IMR-90 (cell line): ENCODE measurements at regions not wholly inside any gene's neighbourhood (a gene's known extent, or its start where the extent isn't known, plus 50 kb on each side); places are given as distances from the start of the nearest gene placed in this dataset.

ENCODE experiments used
- CHD1 ChIP-seq: IDR thresholded peaks from 2 replicates; pipeline ENCODE4 v1.6.1; 2012; ENCODE audit warnings: low read depth, low read length, improper control_type of control experiment
- TF ChIP-seq, protein P1 (sequence below): conservative IDR thresholded peaks from 2 replicates; pipeline ENCODE4 v1.5.1; 2012; ENCODE audit warnings: mild to moderate bottlenecking, low read depth, low read length, improper control_type of control experiment

DNA sequence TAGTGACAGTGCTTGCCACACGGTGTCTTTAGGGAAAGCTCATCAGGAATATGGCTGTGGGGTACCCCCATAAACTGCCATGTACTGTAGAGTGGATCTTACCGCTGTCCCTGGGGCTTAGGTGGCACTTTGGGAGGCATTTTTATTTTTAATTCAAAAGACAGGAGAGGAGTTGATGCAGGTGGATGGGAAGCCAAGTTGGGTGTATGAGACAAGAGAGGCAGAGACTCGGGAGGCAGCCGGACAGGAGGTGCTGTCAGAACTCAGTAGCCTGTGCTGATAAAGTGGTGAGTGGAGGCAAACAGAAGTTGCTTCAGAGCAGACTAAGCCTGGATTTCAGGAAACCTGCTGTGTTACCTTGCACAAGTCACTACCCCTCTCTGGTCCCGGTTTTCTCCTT lies 185.9 kb downstream of the TMEM132E start:
- TF ChIP-seq, protein P1, sequence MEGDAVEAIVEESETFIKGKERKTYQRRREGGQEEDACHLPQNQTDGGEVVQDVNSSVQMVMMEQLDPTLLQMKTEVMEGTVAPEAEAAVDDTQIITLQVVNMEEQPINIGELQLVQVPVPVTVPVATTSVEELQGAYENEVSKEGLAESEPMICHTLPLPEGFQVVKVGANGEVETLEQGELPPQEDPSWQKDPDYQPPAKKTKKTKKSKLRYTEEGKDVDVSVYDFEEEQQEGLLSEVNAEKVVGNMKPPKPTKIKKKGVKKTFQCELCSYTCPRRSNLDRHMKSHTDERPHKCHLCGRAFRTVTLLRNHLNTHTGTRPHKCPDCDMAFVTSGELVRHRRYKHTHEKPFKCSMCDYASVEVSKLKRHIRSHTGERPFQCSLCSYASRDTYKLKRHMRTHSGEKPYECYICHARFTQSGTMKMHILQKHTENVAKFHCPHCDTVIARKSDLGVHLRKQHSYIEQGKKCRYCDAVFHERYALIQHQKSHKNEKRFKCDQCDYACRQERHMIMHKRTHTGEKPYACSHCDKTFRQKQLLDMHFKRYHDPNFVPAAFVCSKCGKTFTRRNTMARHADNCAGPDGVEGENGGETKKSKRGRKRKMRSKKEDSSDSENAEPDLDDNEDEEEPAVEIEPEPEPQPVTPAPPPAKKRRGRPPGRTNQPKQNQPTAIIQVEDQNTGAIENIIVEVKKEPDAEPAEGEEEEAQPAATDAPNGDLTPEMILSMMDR, result no peak
- no peak for TF ChIP-seq CHD1
